ENCODE measurements at regions not wholly inside any gene's neighbourhood (a gene's known extent, or its start where the extent isn't known, plus 50 kb on each side); places are given as distances from the start of the nearest gene placed in this dataset.

GRCh38 chr13:76029088-76029487, 393.0 kb downstream of the LMO7 start:
- DNase-seq (ENCODE audit: low spot score in 2 of 2): no peak
- 24 to 46% methylated on average over 2 of the region's 2 CpGs for WGBS, 2 donors
- intact Hi-C loops (cut with DNase I; ENCODE audit: low total_unique reads): no loop called here
- no peak for TF ChIP-seq POLR2A (IDR thresholded peaks at IDR 0.05)
- H3K4me3 ChIP-seq (ENCODE audit: low read depth, poor library complexity, severe bottlenecking): no peak overlapping the region

- TF ChIP-seq POLR2A (IDR thresholded peaks at IDR 0.05) (no peak), CTCF (IDR thresholded peaks at IDR 0.05) (no peak)
- DNase-seq (ENCODE audit: low spot score in 2 of 2): no peak
- intact Hi-C loops (cut with DNase I; ENCODE audit: low total_unique reads): no loop called here
- WGBS, 2 donors: 91 to 93% methylated on average over 2 of the region's 2 CpGs
- H3K4me3 ChIP-seq (ENCODE audit: low read depth, poor library complexity, severe bottlenecking): no peak overlapping the region
Measured at GRCh38 chr13:76027131-76027530, 391.0 kb downstream of the LMO7 start.

- 92 to 93% methylated on average over 6 of the region's 6 CpGs for WGBS, 2 donors
- no peak for DNase-seq (ENCODE audit: low spot score in 2 of 2)
- TF ChIP-seq CTCF (IDR thresholded peaks at IDR 0.05): no peak
- no peak for TF ChIP-seq POLR2A (IDR thresholded peaks at IDR 0.05)
- no peak overlapping the region for H3K4me3 ChIP-seq (ENCODE audit: low read depth, poor library complexity, severe bottlenecking)
- intact Hi-C loops (cut with DNase I; ENCODE audit: low total_unique reads): no loop called here
Measured at GRCh38 chr13:76025392-76025791, 389.3 kb downstream of the LMO7 start.

GRCh38 chr13:76024151-76024550, 388.0 kb downstream of the LMO7 start:
- H3K4me3 ChIP-seq (ENCODE audit: low read depth, poor library complexity, severe bottlenecking): no peak overlapping the region
- intact Hi-C loops (cut with DNase I; ENCODE audit: low total_unique reads): no loop called here
- 82 to 89% methylated on average over 1 of the region's 1 CpG for WGBS, 2 donors
- DNase-seq (ENCODE audit: low spot score in 2 of 2): no peak
- TF ChIP-seq CTCF (IDR thresholded peaks at IDR 0.05) (no peak), POLR2A (IDR thresholded peaks at IDR 0.05) (no peak)

GRCh38 chr13:76023652-76024051, 387.5 kb downstream of the LMO7 start:
- TF ChIP-seq CTCF (IDR thresholded peaks at IDR 0.05) (no peak), POLR2A (IDR thresholded peaks at IDR 0.05) (no peak)
- 41 to 53% methylated on average over 2 of the region's 2 CpGs for whole genome bisulfite sequencing, 2 donors
- no peak for DNase-seq (ENCODE audit: low spot score in 2 of 2)
- intact Hi-C loops (cut with DNase I; ENCODE audit: low total_unique reads): no loop called here
- no peak overlapping the region for H3K4me3 ChIP-seq (ENCODE audit: low read depth, poor library complexity, severe bottlenecking)

- WGBS, 2 donors: 70 to 83% methylated on average over 4 of the region's 4 CpGs
Measured at GRCh38 chr13:76020421-76020955, 384.4 kb downstream of the LMO7 start.

More at GRCh38 chr13:76020421-76020955, 384.4 kb downstream of the LMO7 start:
- intact Hi-C loops (cut with DNase I; ENCODE audit: low total_unique reads): no loop called here
- DNase-seq (ENCODE audit: low spot score in 2 of 2): no peak
- TF ChIP-seq CTCF (IDR thresholded peaks at IDR 0.05) (no peak), POLR2A (IDR thresholded peaks at IDR 0.05) (no peak)
- no peak overlapping the region for H3K4me3 ChIP-seq (ENCODE audit: low read depth, poor library complexity, severe bottlenecking)
